GM23338 (cell line): ENCODE measurements at regions not wholly inside any gene's neighbourhood (a gene's known extent, or its start where the extent isn't known, plus 50 kb on each side); places are given as distances from the start of the nearest gene placed in this dataset.

ENCODE experiments used
- ATAC-seq: fragments of 200-7000 bp; cut with Tn5 transposase; 3 replicates; pipeline ENCODE4 v1.9.1; 2020
- DNase-seq: peaks from one replicate; pipeline ENCODE4 v3.0.0-alpha.2; 2015; ENCODE audit warnings: low spot score
- H2AFZ ChIP-seq: fragments of 200-600 bp; sonication (generic); 2 replicates; pipeline ENCODE4 v1.8.0; 2016; ENCODE audit warnings: antibody characterized with exemption, mild to moderate bottlenecking, moderate library complexity
- H3F3A ChIP-seq: fragments of 200-600 bp; sonication (generic); replicated peaks from 2 replicates; pipeline ENCODE4 v1.8.0; 2017; ENCODE audit warnings: antibody characterized with exemption, mixed run types, low read depth
- H3K27ac ChIP-seq: fragments of 200-600 bp; sonication (generic); 2 replicates; pipeline ENCODE4 v1.6.1; 2016; ENCODE audit warnings: low read depth
- H3K27me3 ChIP-seq: fragments of 200-600 bp; sonication (generic); 2 replicates; pipeline ENCODE4 v1.8.0; 2016; ENCODE audit warnings: mild to moderate bottlenecking, mixed run types, moderate library complexity; ENCODE audit not compliant: insufficient read depth
- H3K36me3 ChIP-seq: fragments of 200-600 bp; sonication (generic); 2 replicates; pipeline ENCODE4 v1.8.0; 2016; ENCODE audit warnings: mild to moderate bottlenecking; ENCODE audit not compliant: insufficient read depth
- H3K4me1 ChIP-seq: fragments of 200-600 bp; sonication (generic); 2 replicates; pipeline ENCODE4 v1.8.0; 2016; ENCODE audit warnings: mild to moderate bottlenecking, moderate library complexity; ENCODE audit not compliant: insufficient read depth
- H3K4me2 ChIP-seq: fragments of 200-600 bp; sonication (generic); 2 replicates; pipeline ENCODE4 v1.7.1; 2017; ENCODE audit warnings: mixed run types
- H3K4me3 ChIP-seq: fragments of 200-600 bp; sonication (generic); 2 replicates; pipeline ENCODE4 v1.6.1; 2016; ENCODE audit warnings: mixed run types
- H3K79me2 ChIP-seq: fragments of 200-600 bp; sonication (generic); replicated peaks from 2 replicates; pipeline ENCODE4 v1.8.0; 2017; ENCODE audit warnings: mild to moderate bottlenecking; ENCODE audit not compliant: insufficient read depth
- H3K9me2 ChIP-seq: fragments of 200-600 bp; sonication (generic); 2 replicates; pipeline ENCODE4 v1.8.0; 2017; ENCODE audit not compliant: insufficient read depth
- H4K20me1 ChIP-seq: fragments of 200-600 bp; sonication (generic); replicated peaks from 2 replicates; pipeline ENCODE4 v1.8.0; 2017; ENCODE audit warnings: mild to moderate bottlenecking; ENCODE audit not compliant: insufficient read depth
- H3K27ac Mint-ChIP-seq: 2 replicates; pipeline ENCODE4 v1.8.0; 2020; ENCODE audit warnings: inconsistent platforms, mild to moderate bottlenecking, moderate library complexity, mixed read lengths
- H3K27me3 Mint-ChIP-seq: 3 replicates; pipeline ENCODE4 v1.8.0; 2022; ENCODE audit warnings: low read depth, mild to moderate bottlenecking, moderate library complexity, mixed read lengths, inconsistent platforms; ENCODE audit not compliant: insufficient read depth, poor library complexity
- H3K36me3 Mint-ChIP-seq: 3 replicates; pipeline ENCODE4 v1.8.0; 2021; ENCODE audit warnings: low read depth, mild to moderate bottlenecking, inconsistent platforms, moderate library complexity, mixed read lengths
- H3K4me1 Mint-ChIP-seq: 3 replicates; pipeline ENCODE4 v1.8.0; 2020; ENCODE audit warnings: mild to moderate bottlenecking, inconsistent platforms, mixed read lengths
- H3K4me3 Mint-ChIP-seq: 3 replicates; pipeline ENCODE4 v1.8.0; 2021; ENCODE audit warnings: moderate library complexity, mild to moderate bottlenecking, inconsistent platforms, mixed read lengths
- H3K9me3 Mint-ChIP-seq: 3 replicates; pipeline ENCODE4 v1.8.0; 2020; ENCODE audit warnings: moderate library complexity, mild to moderate bottlenecking, inconsistent platforms, mixed read lengths
- CREB1 ChIP-seq: fragments of 250-450 bp; sonication (Bioruptor Pico); IDR thresholded peaks from 2 replicates; pipeline ENCODE4 v1.5.0; 2020; ENCODE audit warnings: low read depth, mild to moderate bottlenecking, moderate library complexity
- EZH2phosphoT487 ChIP-seq: fragments of 200-600 bp; sonication (generic); IDR thresholded peaks from one replicate; pipeline ENCODE4 v1.8.1; 2018; ENCODE audit warnings: antibody characterized with exemption; ENCODE audit not compliant: unreplicated experiment
- STAT1 ChIP-seq: IDR thresholded peaks from one replicate; pipeline ENCODE4 v1.6.1; 2016; ENCODE audit warnings: antibody characterized with exemption; ENCODE audit not compliant: unreplicated experiment
- ZNF114 ChIP-seq: fragments of 250-450 bp; sonication (Bioruptor Pico); IDR thresholded peaks from 2 replicates; pipeline ENCODE4 v1.5.0; 2020; ENCODE audit warnings: mild to moderate bottlenecking, moderate library complexity
- ZNF331 ChIP-seq: fragments of 250-450 bp; sonication (Bioruptor Pico); IDR thresholded peaks from 2 replicates; pipeline ENCODE4 v1.5.0; 2020; ENCODE audit warnings: low read depth, mild to moderate bottlenecking, moderate library complexity
- TF ChIP-seq, protein P1 (sequence below): fragments of 250-450 bp; sonication (Bioruptor Pico); IDR thresholded peaks from 2 replicates; pipeline ENCODE4 v1.5.0; 2020; ENCODE audit warnings: mild to moderate bottlenecking, moderate library complexity
- TF ChIP-seq, protein P2 (sequence below), 2 experiments: fragments of 200-600 bp in 1 of 2; sonication (generic) in 1 of 2; conservative IDR thresholded peaks; 2 replicates each; pipeline versions ENCODE4 v1.5.1 to v1.6.1; 2016 to 2017; ENCODE audit warnings: antibody characterized with exemption in 2 of 2, low read depth in 2 of 2, mild to moderate bottlenecking in 2 of 2, moderate library complexity in 1 of 2

DNA sequence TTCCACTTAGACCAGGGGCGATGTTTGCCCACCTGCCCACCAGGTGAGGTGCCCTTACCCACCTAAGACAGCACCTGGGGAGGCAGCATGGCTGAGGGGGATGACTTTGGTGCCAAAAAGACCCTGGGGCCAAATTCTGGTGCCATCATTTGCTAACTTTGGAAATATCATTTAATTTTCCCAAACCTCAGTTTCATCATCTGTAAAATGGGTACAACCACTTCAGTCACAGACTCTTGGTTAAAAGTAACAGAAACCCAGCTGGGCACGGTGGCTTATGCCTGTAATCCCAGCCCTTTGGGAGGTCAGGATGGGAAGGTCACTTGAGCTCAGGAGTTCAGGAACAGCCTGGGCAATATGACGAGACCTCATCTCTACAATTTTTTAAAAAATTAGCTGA, 177.8 kb downstream of the USP12 start:
- Histone ChIP-seq H3K4me1 (no peaks in the 10 kb centered on the region), H4K20me1 (no peaks in the 10 kb centered on the region), H3K4me2 (no peak overlapping the region), H3K4me3 (no peak overlapping the region), H3K27me3 (no peaks in the 10 kb centered on the region), H3K79me2 (no peaks in the 10 kb centered on the region), H3F3A (no peaks in the 10 kb centered on the region), H2AFZ (no peak overlapping the region), H3K27ac (no peak overlapping the region), H3K9me2 (no peaks in the 10 kb centered on the region; the same call in none of the 2 replicates), H3K36me3 (no peaks in the 10 kb centered on the region)
- no peak overlapping the region for H3K4me3 Mint-ChIP-seq
- H3K27ac Mint-ChIP-seq: no peak overlapping the region
- no peaks in the 10 kb centered on the region; the same call in 2 of the 3 replicates for H3K4me1 Mint-ChIP-seq
- no peaks in the 10 kb centered on the region for H3K27me3 Mint-ChIP-seq
- H3K9me3 Mint-ChIP-seq: no peaks in the 10 kb centered on the region
- ATAC-seq (no peak), DNase-seq (no peak)
- TF ChIP-seq, protein P1, sequence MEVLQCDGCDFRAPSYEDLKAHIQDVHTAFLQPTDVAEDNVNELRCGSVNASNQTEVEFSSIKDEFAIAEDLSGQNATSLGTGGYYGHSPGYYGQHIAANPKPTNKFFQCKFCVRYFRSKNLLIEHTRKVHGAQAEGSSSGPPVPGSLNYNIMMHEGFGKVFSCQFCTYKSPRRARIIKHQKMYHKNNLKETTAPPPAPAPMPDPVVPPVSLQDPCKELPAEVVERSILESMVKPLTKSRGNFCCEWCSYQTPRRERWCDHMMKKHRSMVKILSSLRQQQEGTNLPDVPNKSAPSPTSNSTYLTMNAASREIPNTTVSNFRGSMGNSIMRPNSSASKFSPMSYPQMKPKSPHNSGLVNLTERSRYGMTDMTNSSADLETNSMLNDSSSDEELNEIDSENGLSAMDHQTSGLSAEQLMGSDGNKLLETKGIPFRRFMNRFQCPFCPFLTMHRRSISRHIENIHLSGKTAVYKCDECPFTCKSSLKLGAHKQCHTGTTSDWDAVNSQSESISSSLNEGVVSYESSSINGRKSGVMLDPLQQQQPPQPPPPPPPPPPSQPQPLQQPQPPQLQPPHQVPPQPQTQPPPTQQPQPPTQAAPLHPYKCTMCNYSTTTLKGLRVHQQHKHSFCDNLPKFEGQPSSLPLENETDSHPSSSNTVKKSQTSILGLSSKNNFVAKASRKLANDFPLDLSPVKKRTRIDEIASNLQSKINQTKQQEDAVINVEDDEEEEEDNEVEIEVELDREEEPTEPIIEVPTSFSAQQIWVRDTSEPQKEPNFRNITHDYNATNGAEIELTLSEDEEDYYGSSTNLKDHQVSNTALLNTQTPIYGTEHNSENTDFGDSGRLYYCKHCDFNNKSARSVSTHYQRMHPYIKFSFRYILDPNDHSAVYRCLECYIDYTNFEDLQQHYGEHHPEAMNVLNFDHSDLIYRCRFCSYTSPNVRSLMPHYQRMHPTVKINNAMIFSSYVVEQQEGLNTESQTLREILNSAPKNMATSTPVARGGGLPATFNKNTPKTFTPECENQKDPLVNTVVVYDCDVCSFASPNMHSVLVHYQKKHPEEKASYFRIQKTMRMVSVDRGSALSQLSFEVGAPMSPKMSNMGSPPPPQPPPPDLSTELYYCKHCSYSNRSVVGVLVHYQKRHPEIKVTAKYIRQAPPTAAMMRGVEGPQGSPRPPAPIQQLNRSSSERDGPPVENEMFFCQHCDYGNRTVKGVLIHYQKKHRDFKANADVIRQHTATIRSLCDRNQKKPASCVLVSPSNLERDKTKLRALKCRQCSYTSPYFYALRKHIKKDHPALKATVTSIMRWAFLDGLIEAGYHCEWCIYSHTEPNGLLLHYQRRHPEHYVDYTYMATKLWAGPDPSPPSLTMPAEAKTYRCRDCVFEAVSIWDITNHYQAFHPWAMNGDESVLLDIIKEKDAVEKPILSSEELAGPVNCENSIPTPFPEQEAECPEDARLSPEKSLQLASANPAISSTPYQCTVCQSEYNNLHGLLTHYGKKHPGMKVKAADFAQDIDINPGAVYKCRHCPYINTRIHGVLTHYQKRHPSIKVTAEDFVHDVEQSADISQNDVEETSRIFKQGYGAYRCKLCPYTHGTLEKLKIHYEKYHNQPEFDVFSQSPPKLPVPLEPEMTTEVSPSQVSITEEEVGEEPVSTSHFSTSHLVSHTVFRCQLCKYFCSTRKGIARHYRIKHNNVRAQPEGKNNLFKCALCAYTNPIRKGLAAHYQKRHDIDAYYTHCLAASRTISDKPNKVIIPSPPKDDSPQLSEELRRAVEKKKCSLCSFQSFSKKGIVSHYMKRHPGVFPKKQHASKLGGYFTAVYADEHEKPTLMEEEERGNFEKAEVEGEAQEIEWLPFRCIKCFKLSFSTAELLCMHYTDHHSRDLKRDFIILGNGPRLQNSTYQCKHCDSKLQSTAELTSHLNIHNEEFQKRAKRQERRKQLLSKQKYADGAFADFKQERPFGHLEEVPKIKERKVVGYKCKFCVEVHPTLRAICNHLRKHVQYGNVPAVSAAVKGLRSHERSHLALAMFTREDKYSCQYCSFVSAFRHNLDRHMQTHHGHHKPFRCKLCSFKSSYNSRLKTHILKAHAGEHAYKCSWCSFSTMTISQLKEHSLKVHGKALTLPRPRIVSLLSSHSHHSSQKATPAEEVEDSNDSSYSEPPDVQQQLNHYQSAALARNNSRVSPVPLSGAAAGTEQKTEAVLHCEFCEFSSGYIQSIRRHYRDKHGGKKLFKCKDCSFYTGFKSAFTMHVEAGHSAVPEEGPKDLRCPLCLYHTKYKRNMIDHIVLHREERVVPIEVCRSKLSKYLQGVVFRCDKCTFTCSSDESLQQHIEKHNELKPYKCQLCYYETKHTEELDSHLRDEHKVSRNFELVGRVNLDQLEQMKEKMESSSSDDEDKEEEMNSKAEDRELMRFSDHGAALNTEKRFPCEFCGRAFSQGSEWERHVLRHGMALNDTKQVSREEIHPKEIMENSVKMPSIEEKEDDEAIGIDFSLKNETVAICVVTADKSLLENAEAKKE (CRISPR knock-in tag): no peak
- TF ChIP-seq EZH2phosphoT487: no peak
- TF ChIP-seq ZNF114 (CRISPR knock-in tag): no peak
- no peak for TF ChIP-seq CREB1 (CRISPR knock-in tag)
- no peak for TF ChIP-seq ZNF331 (CRISPR knock-in tag)
- TF ChIP-seq, protein P2, sequence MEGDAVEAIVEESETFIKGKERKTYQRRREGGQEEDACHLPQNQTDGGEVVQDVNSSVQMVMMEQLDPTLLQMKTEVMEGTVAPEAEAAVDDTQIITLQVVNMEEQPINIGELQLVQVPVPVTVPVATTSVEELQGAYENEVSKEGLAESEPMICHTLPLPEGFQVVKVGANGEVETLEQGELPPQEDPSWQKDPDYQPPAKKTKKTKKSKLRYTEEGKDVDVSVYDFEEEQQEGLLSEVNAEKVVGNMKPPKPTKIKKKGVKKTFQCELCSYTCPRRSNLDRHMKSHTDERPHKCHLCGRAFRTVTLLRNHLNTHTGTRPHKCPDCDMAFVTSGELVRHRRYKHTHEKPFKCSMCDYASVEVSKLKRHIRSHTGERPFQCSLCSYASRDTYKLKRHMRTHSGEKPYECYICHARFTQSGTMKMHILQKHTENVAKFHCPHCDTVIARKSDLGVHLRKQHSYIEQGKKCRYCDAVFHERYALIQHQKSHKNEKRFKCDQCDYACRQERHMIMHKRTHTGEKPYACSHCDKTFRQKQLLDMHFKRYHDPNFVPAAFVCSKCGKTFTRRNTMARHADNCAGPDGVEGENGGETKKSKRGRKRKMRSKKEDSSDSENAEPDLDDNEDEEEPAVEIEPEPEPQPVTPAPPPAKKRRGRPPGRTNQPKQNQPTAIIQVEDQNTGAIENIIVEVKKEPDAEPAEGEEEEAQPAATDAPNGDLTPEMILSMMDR (conservative IDR thresholded peaks at IDR 0.05; ENCODE audit: low read depth in 2 of 2): no peak
- no peak for TF ChIP-seq STAT1
- H3K36me3 Mint-ChIP-seq: no peaks in the 10 kb centered on the region
